ENCODE measurements at regions not wholly inside any gene's neighbourhood (a gene's known extent, or its start where the extent isn't known, plus 50 kb on each side); places are given as distances from the start of the nearest gene placed in this dataset.
A peak's percentile ranks its signal among the peaks of the same experiment; 100 is the strongest.

GRCh38 chr6:105836889-105837288 lies 249.2 kb upstream of the PRDM1 start:
- H3K4me3 ChIP-seq (replicated peaks; ENCODE audit: low read depth, low read length) = no peak overlapping the region
- TF ChIP-seq CTCF (IDR thresholded peaks at IDR 0.05; ENCODE audit: low read length, missing control alignments) = no peak
- DNase-seq (ENCODE audit: low read depth) = no peak

GRCh38 chr6:105836379-105836778 lies 249.8 kb upstream of the PRDM1 start:
- no peak for DNase-seq (ENCODE audit: low read depth)
- H3K4me3 ChIP-seq (replicated peaks; ENCODE audit: low read depth, low read length) = no peak overlapping the region
- no peak for TF ChIP-seq CTCF (IDR thresholded peaks at IDR 0.05; ENCODE audit: low read length, missing control alignments)

GRCh38 chr6:105835373-105835772 lies 250.8 kb upstream of the PRDM1 start:
- H3K4me3 ChIP-seq (replicated peaks; ENCODE audit: low read depth, low read length) = no peak overlapping the region
- TF ChIP-seq CTCF (IDR thresholded peaks at IDR 0.05; ENCODE audit: low read length, missing control alignments) = no peak
- peak; percentile 3 for DNase-seq (ENCODE audit: low read depth)

GRCh38 chr6:105833959-105834947 lies 251.9 kb upstream of the PRDM1 start:
- TF ChIP-seq CTCF (IDR thresholded peaks at IDR 0.05; ENCODE audit: low read length, missing control alignments) = no peak
- DNase-seq (ENCODE audit: low read depth) = no peak
- no peak overlapping the region for H3K4me3 ChIP-seq (replicated peaks; ENCODE audit: low read depth, low read length)

- no peak for TF ChIP-seq CTCF (IDR thresholded peaks at IDR 0.05; ENCODE audit: low read length, missing control alignments)
- H3K4me3 ChIP-seq (replicated peaks; ENCODE audit: low read depth, low read length) = no peak overlapping the region
- DNase-seq (ENCODE audit: low read depth) = no peak
These were observed 253.8 kb upstream of the PRDM1 start for GRCh38 chr6:105832313-105832761.

GRCh38 chr6:105831311-105832097 lies 254.6 kb upstream of the PRDM1 start:
- DNase-seq (ENCODE audit: low read depth) = no peak
- H3K4me3 ChIP-seq (replicated peaks; ENCODE audit: low read depth, low read length) = no peak overlapping the region
- no peak for TF ChIP-seq CTCF (IDR thresholded peaks at IDR 0.05; ENCODE audit: low read length, missing control alignments)

All from fibroblast of pulmonary artery (primary cell).